ENCODE measurements at regions not wholly inside any gene's neighbourhood (a gene's known extent, or its start where the extent isn't known, plus 50 kb on each side); places are given as distances from the start of the nearest gene placed in this dataset.

- DNase-seq: no peak
Measured at GRCh38 chr6:9435281-9435680, 979.6 kb downstream of the TFAP2A start.

GRCh38 chr6:9431945-9432344 is 982.9 kb downstream of the TFAP2A start:
- no peak for DNase-seq

- no peak for DNase-seq
Measured at GRCh38 chr6:9428421-9429172, 986.3 kb downstream of the TFAP2A start.

- DNase-seq: no peak
Measured at GRCh38 chr6:9422138-9422537, 986.8 kb upstream of the SLC35B3 start.

GRCh38 chr6:9420316-9421015 is 985.1 kb upstream of the SLC35B3 start:
- DNase-seq: no peak

- no peak for DNase-seq
Measured at GRCh38 chr6:9417400-9417799, 982.1 kb upstream of the SLC35B3 start.

- peak; percentile 81 for DNase-seq
Measured at GRCh38 chr6:9412951-9413559, 977.7 kb upstream of the SLC35B3 start.

GRCh38 chr6:9409126-9409525 is 973.8 kb upstream of the SLC35B3 start:
- DNase-seq: peak; percentile 54

GRCh38 chr6:9408402-9409117 is 973.2 kb upstream of the SLC35B3 start:
- DNase-seq: peak; percentile 78

GRCh38 chr6:9405825-9406224 is 970.5 kb upstream of the SLC35B3 start:
- peak; percentile 60 for DNase-seq

GRCh38 chr6:9405369-9405768 is 970.0 kb upstream of the SLC35B3 start:
- DNase-seq: peak; percentile 86

GRCh38 chr6:9404351-9405146 is 969.2 kb upstream of the SLC35B3 start:
- DNase-seq: peak; percentile 58

GRCh38 chr6:9403736-9404135 is 968.4 kb upstream of the SLC35B3 start:
- DNase-seq: peak; percentile 49

- DNase-seq: no peak
Measured at GRCh38 chr6:9401960-9402359, 966.6 kb upstream of the SLC35B3 start.

- peak; percentile 38 for DNase-seq
Measured at GRCh38 chr6:9399916-9400315, 964.6 kb upstream of the SLC35B3 start.

GRCh38 chr6:9398767-9399373 is 963.5 kb upstream of the SLC35B3 start:
- peak; percentile 92 for DNase-seq

- peak; percentile 94 for DNase-seq
Measured at GRCh38 chr6:9398071-9398766, 962.9 kb upstream of the SLC35B3 start.

- DNase-seq: no peak
Measured at GRCh38 chr6:9388596-9388995, 953.3 kb upstream of the SLC35B3 start.

GRCh38 chr6:9380568-9380967 is 945.2 kb upstream of the SLC35B3 start:
- DNase-seq: no peak

- no peak for DNase-seq
Measured at GRCh38 chr6:9373308-9373707, 938.0 kb upstream of the SLC35B3 start.

- DNase-seq: no peak
Measured at GRCh38 chr6:9370480-9370879, 935.1 kb upstream of the SLC35B3 start.

All from NCI-H69 (cell line).